NCI-H2107 treated with DMSO at 0.1 percent for 48 hours (cell line): ENCODE measurements at regions not wholly inside any gene's neighbourhood (a gene's known extent, or its start where the extent isn't known, plus 50 kb on each side); places are given as distances from the start of the nearest gene placed in this dataset.
"Not testable (repeated sequence)": the region's sequence is repeated elsewhere in the genome, so short reads cannot be mapped to it uniquely, and the experiment has no call there.

ENCODE experiments used
- DNase-seq: peaks from one replicate; lab custom pipeline; 2025; ENCODE audit not compliant: unreplicated experiment; lab: John Stamatoyannopoulos, UW

GRCh38 chr11:71714510-71714909 is 118.5 kb upstream of the DEFB108B start:
- DNase-seq = not testable (repeated sequence)

GRCh38 chr11:71721840-71722239 is 111.2 kb upstream of the DEFB108B start:
- not testable (repeated sequence) for DNase-seq

- DNase-seq = not testable (repeated sequence)
These were observed 109.0 kb upstream of the DEFB108B start for GRCh38 chr11:71723991-71724390.

GRCh38 chr11:71730748-71731147 is 102.3 kb upstream of the DEFB108B start:
- DNase-seq = not testable (repeated sequence)

GRCh38 chr11:71734368-71734767 is 98.6 kb upstream of the DEFB108B start:
- not testable (repeated sequence) for DNase-seq

- DNase-seq = not testable (repeated sequence)
These were observed 94.7 kb upstream of the DEFB108B start for GRCh38 chr11:71738317-71738716.

- not testable (repeated sequence) for DNase-seq
These were observed 89.6 kb upstream of the DEFB108B start for GRCh38 chr11:71743385-71743784.

- DNase-seq = not testable (repeated sequence)
These were observed 87.3 kb upstream of the DEFB108B start for GRCh38 chr11:71745656-71746055.

- DNase-seq = not testable (repeated sequence)
These were observed 86.7 kb upstream of the DEFB108B start for GRCh38 chr11:71746263-71746662.

- not testable (repeated sequence) for DNase-seq
These were observed 83.9 kb upstream of the DEFB108B start for GRCh38 chr11:71748965-71749620.

- not testable (repeated sequence) for DNase-seq
These were observed 82.1 kb upstream of the DEFB108B start for GRCh38 chr11:71750908-71751307.

- DNase-seq = not testable (repeated sequence)
These were observed 68.1 kb upstream of the DEFB108B start for GRCh38 chr11:71764695-71765491.

GRCh38 chr11:71767016-71767415 is 66.0 kb upstream of the DEFB108B start:
- DNase-seq = not testable (repeated sequence)

GRCh38 chr11:71772193-71772592 is 60.8 kb upstream of the DEFB108B start:
- DNase-seq = not testable (repeated sequence)

- DNase-seq = no peak
These were observed 58.3 kb upstream of the DEFB108B start for GRCh38 chr11:71774603-71775222.

GRCh38 chr11:71780116-71780515 is 52.9 kb upstream of the DEFB108B start:
- DNase-seq = not testable (repeated sequence)

- peak; percentile 23 for DNase-seq
These were observed 52.2 kb upstream of the DEFB108B start for GRCh38 chr11:71780771-71781170.

- DNase-seq = not testable (repeated sequence)
These were observed 51.5 kb upstream of the DEFB108B start for GRCh38 chr11:71781491-71781890.

GRCh38 chr11:71782229-71782861 is 50.7 kb upstream of the DEFB108B start:
- not testable (repeated sequence) for DNase-seq

- not testable (repeated sequence) for DNase-seq
These were observed 49.8 kb upstream of the DEFB108B start for GRCh38 chr11:71783191-71783590.
